GM11168 (cell line): ENCODE measurements at regions not wholly inside any gene's neighbourhood (a gene's known extent, or its start where the extent isn't known, plus 50 kb on each side); places are given as distances from the start of the nearest gene placed in this dataset.
"Not testable (repeated sequence)": the region's sequence is repeated elsewhere in the genome, so short reads cannot be mapped to it uniquely, and the experiment has no call there.

ENCODE experiments used
- in situ Hi-C: fragments of 300-500 bp; cut with MboI; formaldehyde crosslinking; loops from one replicate; pipeline ENCODE4 v1.12.0; 2022; ENCODE audit warnings: low sequenced_read_pairs; ENCODE audit not compliant: unreplicated experiment

- in situ Hi-C loops: no loop called here
Measured at GRCh38 chr20:11502061-11502460, 415.6 kb upstream of the BTBD3 start.

DNA sequence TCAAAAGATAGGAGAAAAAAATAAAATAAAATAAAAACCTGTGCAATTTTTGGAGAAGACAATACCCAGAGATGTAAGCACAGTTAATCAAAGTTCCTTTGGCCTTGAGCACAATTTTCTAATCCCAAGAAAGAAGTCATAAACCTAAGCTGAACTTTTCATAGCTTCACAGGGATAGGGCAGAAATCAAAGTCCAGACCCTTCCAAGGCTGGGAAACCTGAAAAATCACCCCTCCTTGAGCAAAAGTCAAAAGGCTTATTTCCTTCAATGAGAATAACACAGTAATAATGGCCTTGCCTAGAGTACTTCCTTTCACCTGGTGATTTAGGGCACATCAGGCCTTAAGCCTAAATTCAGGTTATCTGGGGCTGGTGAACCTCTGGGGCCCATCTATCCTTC, 415.0 kb upstream of the BTBD3 start:
- in situ Hi-C loops: no loop called here

DNA sequence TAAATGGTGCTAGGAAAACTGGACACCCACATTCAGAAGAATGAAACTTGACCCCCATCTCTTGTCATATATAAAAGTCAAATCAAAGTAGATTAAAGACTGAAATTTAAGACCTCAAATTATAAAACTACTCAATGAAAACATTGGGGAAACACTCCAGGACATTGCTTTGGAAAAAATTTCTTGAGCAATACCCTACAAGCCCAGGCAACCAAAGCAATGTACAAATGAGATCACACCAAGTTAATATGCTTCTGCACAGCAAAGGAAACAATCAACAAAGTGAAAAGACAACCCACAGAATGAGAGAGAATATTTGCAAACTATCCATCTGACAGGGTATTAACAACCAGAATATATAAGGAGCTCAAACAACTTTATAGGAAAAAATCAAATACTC, 407.9 kb upstream of the BTBD3 start:
- in situ Hi-C loops: no loop called here

GRCh38 chr20:11511821-11512220, 405.9 kb upstream of the BTBD3 start:
- in situ Hi-C loops: no loop called here

GRCh38 chr20:11513241-11513745, 404.4 kb upstream of the BTBD3 start:
- in situ Hi-C loops: not testable (repeated sequence)

DNA sequence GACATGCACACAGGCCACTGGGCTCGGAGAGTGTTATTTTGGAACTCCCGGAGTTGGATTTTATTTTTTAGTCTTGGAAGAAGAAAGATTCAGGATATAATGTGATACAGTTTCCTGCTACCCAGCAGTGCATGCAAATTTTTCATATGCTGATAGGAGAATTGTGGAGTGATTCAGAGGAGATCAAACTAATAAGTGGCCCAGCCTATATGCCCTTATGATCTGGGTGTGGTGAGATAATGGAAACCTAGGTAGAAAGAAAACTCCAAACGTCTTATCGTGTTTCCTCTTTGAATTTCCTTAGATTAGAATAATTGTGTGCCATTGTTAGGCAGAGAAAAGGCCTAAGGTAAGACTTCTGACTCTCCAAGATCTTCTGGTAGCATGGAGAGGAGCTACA, 401.2 kb upstream of the BTBD3 start:
- in situ Hi-C loops: no loop called here

GRCh38 chr20:11520596-11520995, 397.1 kb upstream of the BTBD3 start:
- in situ Hi-C loops: no loop called here

- in situ Hi-C loops: no loop called here
Measured at GRCh38 chr20:11521476-11522365, 396.0 kb upstream of the BTBD3 start.

DNA sequence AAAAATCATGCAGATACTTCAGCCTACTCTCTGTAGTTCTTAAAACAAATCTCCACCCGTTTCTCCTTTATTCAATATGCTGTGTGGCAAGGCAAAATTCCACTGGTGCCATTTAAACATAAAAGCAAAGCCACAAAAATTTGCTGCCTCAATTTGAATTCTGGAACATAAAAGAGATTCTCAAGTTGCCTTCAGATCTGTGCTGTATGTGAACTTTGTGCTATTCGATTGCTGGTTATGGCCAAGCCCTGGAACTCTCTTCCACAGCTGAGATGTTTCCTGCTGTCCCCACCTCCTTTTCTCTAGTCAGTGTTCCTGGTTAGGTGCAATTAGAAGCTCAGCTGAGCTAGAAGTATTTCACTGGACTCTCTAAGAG, 395.3 kb upstream of the BTBD3 start:
- in situ Hi-C loops: no loop called here

DNA sequence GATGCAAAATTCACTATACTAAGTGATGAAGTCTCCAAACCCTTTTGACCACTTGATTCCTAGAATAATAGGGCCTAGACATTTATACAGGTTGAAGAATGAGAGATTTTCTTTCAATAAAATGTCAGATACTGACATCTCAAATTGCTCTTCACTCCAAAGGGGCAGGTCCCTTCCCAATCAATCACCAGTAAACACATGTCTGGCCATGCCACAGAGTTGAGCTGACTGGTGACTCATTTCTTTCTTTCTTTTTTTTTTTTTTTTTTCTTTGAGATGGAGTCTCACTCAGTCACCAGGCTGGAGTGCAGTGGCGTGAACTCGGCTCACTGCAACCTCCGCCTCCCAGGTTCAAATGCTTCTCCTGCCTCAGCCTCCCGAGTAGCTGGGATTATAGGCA, 388.6 kb upstream of the BTBD3 start:
- in situ Hi-C loops: loop anchor here (25.0 kb wide), 2 partner anchors 842 to 967 kb away; no protein-coding TSS in a partner anchor

- in situ Hi-C loops: loop anchor here (25.0 kb wide), 2 partner anchors 850 to 975 kb away; no protein-coding TSS in a partner anchor
Measured at GRCh38 chr20:11537032-11537431, 380.7 kb upstream of the BTBD3 start.

DNA sequence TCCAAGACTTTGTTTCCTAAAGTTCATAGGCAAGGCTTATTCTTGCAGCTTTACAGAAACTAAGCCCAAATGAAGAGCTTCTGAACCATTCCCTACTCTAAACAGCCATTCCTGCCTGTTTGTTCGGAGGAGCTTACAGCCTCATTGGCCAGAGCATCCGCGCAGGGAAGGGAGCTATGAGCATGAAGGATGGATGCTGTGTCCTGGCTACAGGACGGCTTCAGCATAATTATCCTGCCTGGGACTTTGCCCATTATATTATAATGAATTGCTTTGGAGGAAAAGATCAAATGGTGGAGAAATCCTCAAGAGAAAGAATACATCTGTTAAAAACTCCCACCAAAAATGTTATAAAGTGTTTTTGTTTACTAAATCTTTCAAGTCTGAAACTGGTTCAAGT, 378.2 kb upstream of the BTBD3 start:
- in situ Hi-C loops: loop anchor here (25.0 kb wide), 2 partner anchors 852 to 977 kb away; no protein-coding TSS in a partner anchor

GRCh38 chr20:11540558-11540957, 377.1 kb upstream of the BTBD3 start:
- in situ Hi-C loops: loop anchor here (25.0 kb wide), 2 partner anchors 853 to 978 kb away; no protein-coding TSS in a partner anchor

- in situ Hi-C loops: loop anchor here (25.0 kb wide), 2 partner anchors 855 to 980 kb away; no protein-coding TSS in a partner anchor
Measured at GRCh38 chr20:11542645-11543044, 375.0 kb upstream of the BTBD3 start.

GRCh38 chr20:11544029-11544678, 373.5 kb upstream of the BTBD3 start:
- in situ Hi-C loops: loop anchor here (25.0 kb wide), 2 partner anchors 857 to 982 kb away; no protein-coding TSS in a partner anchor

- in situ Hi-C loops: loop anchor here (25.0 kb wide), 2 partner anchors 860 to 985 kb away; no protein-coding TSS in a partner anchor
Measured at GRCh38 chr20:11546939-11547338, 370.8 kb upstream of the BTBD3 start.

GRCh38 chr20:11549172-11550103, 368.3 kb upstream of the BTBD3 start:
- in situ Hi-C loops: loop anchor here (25.0 kb wide), 2 partner anchors 862 to 987 kb away; no protein-coding TSS in a partner anchor

- in situ Hi-C loops: no loop called here
Measured at GRCh38 chr20:11550657-11551338, 366.9 kb upstream of the BTBD3 start.

- in situ Hi-C loops: no loop called here
Measured at GRCh38 chr20:11551479-11551878, 366.2 kb upstream of the BTBD3 start.
